Mammary epithelial cell (primary cell): ENCODE measurements at regions not wholly inside any gene's neighbourhood (a gene's known extent, or its start where the extent isn't known, plus 50 kb on each side); places are given as distances from the start of the nearest gene placed in this dataset.

ENCODE experiments used
- EZH2 ChIP-seq: IDR thresholded peaks from 2 replicates; pipeline ENCODE4 v1.6.1; 2012; ENCODE audit warnings: low read length, inconsistent platforms, borderline replicate concordance
- TF ChIP-seq, protein P1 (sequence below), 2 donors: IDR thresholded peaks in 1 of 2; conservative IDR thresholded peaks in 1 of 2; 2 replicates each; pipeline ENCODE4 v1.5.1; 2011 to 2012; ENCODE audit warnings: inconsistent platforms in 2 of 2, low read length in 2 of 2, mild to moderate bottlenecking in 2 of 2, control low read depth in 1 of 2, low read depth in 1 of 2; ENCODE audit not compliant: insufficient read depth in 1 of 2; ENCODE audit errors: extremely low read depth in 1 of 2

DNA sequence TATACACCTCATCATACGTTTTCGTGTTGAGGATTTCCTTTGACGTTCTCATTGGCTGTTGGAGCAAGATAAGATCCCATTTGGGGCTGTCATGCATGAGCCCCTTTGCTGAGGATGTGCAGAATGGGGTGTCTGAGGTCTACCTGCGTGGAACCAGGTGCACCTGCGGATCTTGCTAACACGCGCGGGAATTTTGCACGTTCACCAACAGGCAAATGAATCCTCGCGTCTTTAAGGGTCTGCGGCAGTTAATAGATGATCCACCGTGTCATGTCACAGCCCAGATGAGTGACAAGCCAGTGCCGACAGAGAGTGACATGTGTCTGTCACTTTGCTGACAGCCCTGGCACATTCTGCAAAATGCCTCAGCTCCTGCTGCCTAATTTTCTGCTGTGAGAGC, 56.3 kb upstream of the SHOX start:
- TF ChIP-seq EZH2 = no peak
- TF ChIP-seq, protein P1, sequence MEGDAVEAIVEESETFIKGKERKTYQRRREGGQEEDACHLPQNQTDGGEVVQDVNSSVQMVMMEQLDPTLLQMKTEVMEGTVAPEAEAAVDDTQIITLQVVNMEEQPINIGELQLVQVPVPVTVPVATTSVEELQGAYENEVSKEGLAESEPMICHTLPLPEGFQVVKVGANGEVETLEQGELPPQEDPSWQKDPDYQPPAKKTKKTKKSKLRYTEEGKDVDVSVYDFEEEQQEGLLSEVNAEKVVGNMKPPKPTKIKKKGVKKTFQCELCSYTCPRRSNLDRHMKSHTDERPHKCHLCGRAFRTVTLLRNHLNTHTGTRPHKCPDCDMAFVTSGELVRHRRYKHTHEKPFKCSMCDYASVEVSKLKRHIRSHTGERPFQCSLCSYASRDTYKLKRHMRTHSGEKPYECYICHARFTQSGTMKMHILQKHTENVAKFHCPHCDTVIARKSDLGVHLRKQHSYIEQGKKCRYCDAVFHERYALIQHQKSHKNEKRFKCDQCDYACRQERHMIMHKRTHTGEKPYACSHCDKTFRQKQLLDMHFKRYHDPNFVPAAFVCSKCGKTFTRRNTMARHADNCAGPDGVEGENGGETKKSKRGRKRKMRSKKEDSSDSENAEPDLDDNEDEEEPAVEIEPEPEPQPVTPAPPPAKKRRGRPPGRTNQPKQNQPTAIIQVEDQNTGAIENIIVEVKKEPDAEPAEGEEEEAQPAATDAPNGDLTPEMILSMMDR (conservative IDR thresholded peaks at IDR 0.05 in 1 of 2, IDR thresholded peaks at IDR 0.05 in 1 of 2; ENCODE audit: extremely low read depth in 1 of 2, insufficient read depth in 1 of 2, low read depth in 1 of 2, low read length in 2 of 2) = no peak
